Muscle of leg (tissue), 3 donors: ENCODE measurements at regions not wholly inside any gene's neighbourhood (a gene's known extent, or its start where the extent isn't known, plus 50 kb on each side); places are given as distances from the start of the nearest gene placed in this dataset.
"Not testable (repeated sequence)": the region's sequence is repeated elsewhere in the genome, so short reads cannot be mapped to it uniquely, and the experiment has no call there.

Source experiments
- DNase-seq: peaks from one replicate; pipeline ENCODE4 v3.0.0; 2013
- H3K27ac ChIP-seq: one replicate; pipeline ENCODE4 v1.5.1; 2013; ENCODE audit warnings: mild to moderate bottlenecking, low read length, control low read depth
- H3K27me3 ChIP-seq: one replicate; pipeline ENCODE4 v1.6.1; 2013; ENCODE audit warnings: low read length; ENCODE audit not compliant: control insufficient read depth, insufficient read depth
- H3K36me3 ChIP-seq: one replicate; pipeline ENCODE4 v1.6.1; 2013; ENCODE audit warnings: low read length; ENCODE audit not compliant: control insufficient read depth, insufficient read depth
- H3K4me1 ChIP-seq: one replicate; pipeline ENCODE4 v1.6.1; 2013; ENCODE audit warnings: low read length; ENCODE audit not compliant: control insufficient read depth, insufficient read depth
- H3K4me3 ChIP-seq: one replicate; pipeline ENCODE4 v1.5.1; 2013; ENCODE audit warnings: low read length, control low read depth
- H3K9me3 ChIP-seq: replicated peaks from 2 replicates; pipeline ENCODE4 v1.6.1; 2013; ENCODE audit warnings: low read depth, low read length; ENCODE audit not compliant: control insufficient read depth
- WGBS: methylation state at CpG from one replicate; pipeline ENCODE4 v1.1.5; 2013; ENCODE audit warnings: missing lambda C conversion rate; ENCODE audit not compliant: insufficient coverage; 5-methylcytosine and 5-hydroxymethylcytosine counted together

GRCh38 chr15:21357056-21357455 is 83.2 kb downstream of the POTEB3 start:
- not testable (repeated sequence) for H3K4me1 ChIP-seq, H3K36me3 ChIP-seq, H3K9me3 ChIP-seq, H3K4me3 ChIP-seq, DNase-seq, H3K27me3 ChIP-seq, H3K27ac ChIP-seq
- WGBS: no CpG with 5 or more reads among the region's 6 CpGs

- H3K36me3 ChIP-seq, H3K27me3 ChIP-seq, DNase-seq, H3K4me3 ChIP-seq, H3K4me1 ChIP-seq, H3K9me3 ChIP-seq, H3K27ac ChIP-seq: not testable (repeated sequence)
- WGBS: no CpG with 5 or more reads among the region's 6 CpGs
Measured at GRCh38 chr15:21355944-21356343, 84.4 kb downstream of the POTEB3 start.

- H3K27ac ChIP-seq, H3K27me3 ChIP-seq, H3K4me1 ChIP-seq, DNase-seq, H3K36me3 ChIP-seq, H3K4me3 ChIP-seq, H3K9me3 ChIP-seq: not testable (repeated sequence)
- WGBS: no CpG with 5 or more reads among the region's 20 CpGs
Measured at GRCh38 chr15:21354597-21354996, 85.7 kb downstream of the POTEB3 start.

- not testable (repeated sequence) for H3K36me3 ChIP-seq, H3K4me3 ChIP-seq, H3K27ac ChIP-seq, H3K9me3 ChIP-seq, DNase-seq, H3K4me1 ChIP-seq, H3K27me3 ChIP-seq
- WGBS: no CpG with 5 or more reads among the region's 40 CpGs
Measured at GRCh38 chr15:21352670-21353318, 87.5 kb downstream of the POTEB3 start.

- H3K4me3 ChIP-seq, H3K27ac ChIP-seq: not testable (repeated sequence)
- WGBS: no CpG with 5 or more reads among the region's 47 CpGs
Measured at GRCh38 chr15:21344960-21345359, 95.3 kb downstream of the POTEB3 start.

GRCh38 chr15:21344500-21344899 is 95.8 kb downstream of the POTEB3 start:
- H3K36me3 ChIP-seq, H3K4me3 ChIP-seq, DNase-seq, H3K4me1 ChIP-seq, H3K9me3 ChIP-seq, H3K27ac ChIP-seq, H3K27me3 ChIP-seq: not testable (repeated sequence)
- WGBS: no CpG with 5 or more reads among the region's 41 CpGs

More at GRCh38 chr15:21344960-21345359, 95.3 kb downstream of the POTEB3 start:
- not testable (repeated sequence) for DNase-seq, H3K36me3 ChIP-seq, H3K27me3 ChIP-seq, H3K4me1 ChIP-seq, H3K9me3 ChIP-seq

- not testable (repeated sequence) for H3K9me3 ChIP-seq, H3K4me1 ChIP-seq, H3K36me3 ChIP-seq, H3K27me3 ChIP-seq, DNase-seq, H3K4me3 ChIP-seq, H3K27ac ChIP-seq
- no CpG with 5 or more reads among the region's 2 CpGs for WGBS
Measured at GRCh38 chr15:21337028-21337427, 103.3 kb downstream of the POTEB3 start.

- H3K9me3 ChIP-seq, H3K27ac ChIP-seq, H3K36me3 ChIP-seq, H3K27me3 ChIP-seq, H3K4me3 ChIP-seq, H3K4me1 ChIP-seq, DNase-seq: not testable (repeated sequence)
- 0% methylated on average over 3 of the region's 68 CpGs for WGBS
Measured at GRCh38 chr15:21324720-21325460, 115.4 kb downstream of the POTEB3 start.

GRCh38 chr15:21284353-21284752 is 155.9 kb downstream of the POTEB3 start:
- not testable (repeated sequence) for H3K4me3 ChIP-seq, DNase-seq, H3K27me3 ChIP-seq, H3K9me3 ChIP-seq, H3K36me3 ChIP-seq, H3K27ac ChIP-seq, H3K4me1 ChIP-seq
- WGBS: no CpG with 5 or more reads among the region's 2 CpGs

GRCh38 chr15:21283210-21283609 is 157.1 kb downstream of the POTEB3 start:
- WGBS: no CpG with 5 or more reads among the region's 1 CpG
- not testable (repeated sequence) for H3K36me3 ChIP-seq, DNase-seq

More at GRCh38 chr15:21283210-21283609, 157.1 kb downstream of the POTEB3 start:
- H3K27me3 ChIP-seq, H3K9me3 ChIP-seq, H3K4me3 ChIP-seq, H3K27ac ChIP-seq, H3K4me1 ChIP-seq: not testable (repeated sequence)
